K562 (cell line): ENCODE measurements at regions not wholly inside any gene's neighbourhood (a gene's known extent, or its start where the extent isn't known, plus 50 kb on each side); places are given as distances from the start of the nearest gene placed in this dataset.

Source experiments
- ATAC-seq: fragments of 200-7000 bp; cut with Tn5 transposase; 3 replicates; pipeline ENCODE4 v1.9.1; 2020; ENCODE audit warnings: moderate library complexity
- BruUV-seq: library from RNA; stranded (reverse); fragments of 400-500 nt; replicated peaks from 2 replicates; lab custom pipeline; 2021; lab: Mats Ljungman, UMichigan
- CTCF ChIA-PET: fragments of 300-600 bp; formaldehyde crosslinking; extraction: SDS; loops from one replicate; lab custom pipeline; 2021; ENCODE audit warnings: low intra/inter-chr PET ratio; lab: Yijun Ruan, JAX
- POLR2A ChIA-PET: fragments of 300-600, 350-650 bp; sonication (Branson Sonifier 250); formaldehyde crosslinking; extraction: SDS; loops from one replicate; lab custom pipeline; 2021; ENCODE audit warnings: antibody characterized with exemption, inconsistent platforms; lab: Yijun Ruan, JAX
- DNase-seq, 4 experiments: peaks; one replicate each; pipeline versions ENCODE4 v3.0.0 to v3.0.0-alpha.2; 2011 to 2018; ENCODE audit warnings: low spot score in 3 of 4, mixed read lengths in 3 of 4; ENCODE audit errors: extremely low read depth in 1 of 4
- FAIRE-seq: peaks from 2 replicates; lab custom pipeline; 2011; peaks lifted over from hg19 to GRCh38; lab: Jason Lieb, UNC
- H2AFZ ChIP-seq: 2 replicates; pipeline ENCODE4 v1.6.0; 2011; ENCODE audit warnings: low read depth, low read length, control low read depth, inconsistent platforms
- H3K27ac ChIP-seq: fragments of 200-600 bp; 3 replicates; pipeline ENCODE4 v1.8.0; 2011; ENCODE audit warnings: low read depth, mild to moderate bottlenecking, control low read depth, inconsistent platforms, low read length, moderate library complexity, mixed read lengths; ENCODE audit errors: extremely low read depth
- H3K27me3 ChIP-seq, 2 experiments: fragments of 300-600 bp in 1 of 2; 2 replicates in 1 of 2; 3 replicates in 1 of 2; pipeline versions ENCODE4 v1.6.0 to v1.8.0; 2011; ENCODE audit warnings: inconsistent platforms in 2 of 2, low read length in 2 of 2, mild to moderate bottlenecking in 1 of 2, mixed read lengths in 1 of 2, moderate library complexity in 1 of 2; ENCODE audit not compliant: control insufficient read depth in 2 of 2, insufficient read depth in 2 of 2
- H3K36me3 ChIP-seq: fragments of 300-600 bp; 3 replicates; pipeline ENCODE4 v1.8.0; 2011; ENCODE audit warnings: mild to moderate bottlenecking, low read length, inconsistent platforms; ENCODE audit not compliant: control insufficient read depth, insufficient read depth
- H3K4me1 ChIP-seq, 2 experiments: fragments of 200-600 bp in 1 of 2; replicated peaks in 1 of 2; 2 replicates in 1 of 2; 3 replicates in 1 of 2; pipeline versions ENCODE4 v1.5.1 to v1.8.0; 2011; ENCODE audit warnings: inconsistent platforms in 2 of 2, low read length in 2 of 2, mild to moderate bottlenecking in 1 of 2, mixed read lengths in 1 of 2, moderate library complexity in 1 of 2; ENCODE audit not compliant: control insufficient read depth in 2 of 2, insufficient read depth in 2 of 2
- H3K4me2 ChIP-seq: 2 replicates; pipeline ENCODE4 v1.6.1; 2011; ENCODE audit warnings: low read length, control low read depth, inconsistent platforms, mixed read lengths; ENCODE audit not compliant: insufficient read depth
- H3K4me3 ChIP-seq: fragments of 200-600 bp; sonication (generic), shearing (Covaris generic); 2 replicates; pipeline ENCODE4 v1.5.1; 2016; ENCODE audit warnings: control low read depth, inconsistent platforms
- H3K79me2 ChIP-seq: fragments of 200-600 bp; 3 replicates; pipeline ENCODE4 v1.8.0; 2011; ENCODE audit warnings: low read length, inconsistent platforms; ENCODE audit not compliant: control insufficient read depth, insufficient read depth
- H3K9ac ChIP-seq, 2 experiments: 2 replicates each; pipeline versions ENCODE4 v1.6.0 to v1.6.1; 2011; ENCODE audit warnings: low read depth in 2 of 2, low read length in 2 of 2, control low read depth in 1 of 2, inconsistent platforms in 1 of 2, mild to moderate bottlenecking in 1 of 2, mixed read lengths in 1 of 2; ENCODE audit not compliant: insufficient read depth in 1 of 2
- H3K9me1 ChIP-seq: one replicate; pipeline ENCODE4 v1.6.0; 2011; ENCODE audit warnings: inconsistent platforms, mild to moderate bottlenecking, low read length, moderate library complexity; ENCODE audit not compliant: control insufficient read depth, insufficient read depth
- H3K9me3 ChIP-seq: replicated peaks from 2 replicates; pipeline ENCODE4 v1.5.1; 2011; ENCODE audit warnings: low read depth, low read length, inconsistent platforms; ENCODE audit not compliant: control insufficient read depth, insufficient read depth
- H4K20me1 ChIP-seq: replicated peaks from 2 replicates; pipeline ENCODE4 v1.6.1; 2011; ENCODE audit warnings: low read length, inconsistent platforms, mixed read lengths; ENCODE audit not compliant: control insufficient read depth, insufficient read depth
- DEAF1 ChIP-seq: fragments of 450-650 bp; formaldehyde crosslinking; IDR thresholded peaks from 2 replicates; pipeline ENCODE4 v1.4.0; 2020; ENCODE audit warnings: mild to moderate bottlenecking, moderate library complexity
- E2F6 ChIP-seq, 2 experiments: IDR thresholded peaks; 2 replicates each; pipeline ENCODE4 v1.6.1; 2011; ENCODE audit warnings: borderline replicate concordance in 1 of 2, control low read depth in 1 of 2, low read depth in 1 of 2, low read length in 1 of 2, mild to moderate bottlenecking in 1 of 2, mixed read lengths in 1 of 2, moderate library complexity in 1 of 2; ENCODE audit not compliant: insufficient read depth in 1 of 2, insufficient read length in 1 of 2, poor library complexity in 1 of 2, severe bottlenecking in 1 of 2; ENCODE audit errors: extremely low read depth in 1 of 2
- FOXJ2 ChIP-seq: fragments of 200-800 bp; sonication (Bioruptor generic); IDR thresholded peaks from 2 replicates; pipeline ENCODE4 v1.6.1; 2016; ENCODE audit warnings: missing genetic modification characterization, missing compliant biosample characterization
- ID3 ChIP-seq, 2 experiments: fragments of 250-450 bp in 1 of 2; fragments of 450-650 bp in 1 of 2; sonication (Bioruptor Pico) in 1 of 2; IDR thresholded peaks; 2 replicates each; pipeline versions ENCODE4 v1.6.1 to v1.8.0; 2016 to 2021; ENCODE audit warnings: mild to moderate bottlenecking in 2 of 2, moderate library complexity in 2 of 2, missing compliant biosample characterization in 1 of 2, missing genetic modification characterization in 1 of 2
- ILK ChIP-seq: fragments of 450-650 bp; IDR thresholded peaks from 2 replicates; pipeline ENCODE4 v1.6.1; 2016; ENCODE audit warnings: missing genetic modification characterization, low read depth, mild to moderate bottlenecking, missing compliant biosample characterization, moderate library complexity, borderline replicate concordance
- NR1H2 ChIP-seq: sonication (generic); formaldehyde crosslinking; IDR thresholded peaks from 2 replicates; pipeline ENCODE4 v1.4.0; 2020; ENCODE audit warnings: mild to moderate bottlenecking, missing genetic modification reagents
- PRDM10 ChIP-seq: fragments of 450-650 bp; IDR thresholded peaks from 2 replicates; pipeline ENCODE4 v1.6.1; 2018; ENCODE audit not compliant: partially characterized antibody
- RBM39 ChIP-seq: fragments of 200-400 bp; formaldehyde crosslinking; optimal IDR thresholded peaks from 2 replicates; pipeline ENCODE3; 2018; ENCODE audit warnings: low read depth, low read length
- RUNX1 ChIP-seq: sonication (generic); IDR thresholded peaks from 2 replicates; pipeline ENCODE4 v1.6.1; 2016; ENCODE audit warnings: antibody characterized with exemption, low read depth
- SETDB1 ChIP-seq: IDR thresholded peaks from one replicate; pipeline ENCODE4 v1.6.1; 2012; ENCODE audit warnings: low read length, control low read depth, inconsistent platforms
- TCF15 ChIP-seq: fragments of 250-450 bp; sonication (Bioruptor Pico); IDR thresholded peaks from 2 replicates; pipeline ENCODE4 v1.8.0; 2022; ENCODE audit warnings: moderate library complexity, mild to moderate bottlenecking, inconsistent platforms
- ZNF24 ChIP-seq: fragments of 450-650 bp; IDR thresholded peaks from 2 replicates; pipeline ENCODE4 v1.6.1; 2016
- ZNF764 ChIP-seq: fragments of 250-450 bp; sonication (Bioruptor Pico); IDR thresholded peaks from 2 replicates; pipeline ENCODE4 v1.4.0; 2020; ENCODE audit warnings: low read depth, mild to moderate bottlenecking, moderate library complexity
- WGBS: fragments of 100-300 bp; shearing (Covaris generic); methylation state at CpG from one replicate; pipeline ENCODE4 v1.1.6; 2016; ENCODE audit warnings: low coverage, mixed read lengths; ENCODE audit not compliant: insufficient coverage; ENCODE audit errors: missing lambda C conversion rate; 5-methylcytosine and 5-hydroxymethylcytosine counted together
- in situ Hi-C: fragments of 300-500 bp; cut with MboI; formaldehyde crosslinking; loops from 4 replicates; pipeline ENCODE4 v1.15.0; 2018; ENCODE audit warnings: inconsistent platforms, mixed read lengths
- intact Hi-C: fragments of 100-400 bp; cut with micrococcal nuclease; formaldehyde crosslinking; loops from 2 replicates; pipeline ENCODE4 v1.14.2; 2022

- in situ Hi-C loops: loop anchor here (5.0 kb wide), 1 partner anchor 167 kb away; no protein-coding TSS in a partner anchor
- H3K27ac ChIP-seq: no peak overlapping the region
- peaks cover 11 to 30% of the 10 kb centered on the region in 2 experiments; a peak in 4 of 5 replicates for H3K4me1 ChIP-seq
- no peak overlapping the region for H3K4me3 ChIP-seq
- H3K4me2 ChIP-seq: no peak overlapping the region
- 2% methylated on average over 4 of the region's 4 CpGs for whole genome bisulfite sequencing
- no peak overlapping the region for H3K9ac ChIP-seq
- ATAC-seq (peak; percentile 99), FAIRE-seq (peak; percentile 83), DNase-seq (peak; percentile 58 to 81 (median 69))
- no peak overlapping the region for H2AFZ ChIP-seq
- no peaks in the 10 kb centered on the region for H4K20me1 ChIP-seq
- H3K79me2 ChIP-seq: no peaks in the 10 kb centered on the region
- intact Hi-C loops: loop anchor here (1.0 kb wide), 3 partner anchors 21 to 170 kb away; no protein-coding TSS in a partner anchor
- BruUV-seq: no TSS peak
- CTCF ChIA-PET: interaction anchor here (0.7 to 2.0 kb wide), 4 partner anchors 18 to 170 kb away, joined by 3 to 18 read pairs (median 3); no protein-coding TSS in a partner anchor
- POLR2A ChIA-PET: interaction anchor here (0.6 to 1.2 kb wide), 4 partner anchors 11 to 427 kb away, joined by 3 read pairs; no protein-coding TSS in a partner anchor
- no peaks in the 10 kb centered on the region for H3K9me1 ChIP-seq
- H3K27me3 ChIP-seq: peaks cover 0 to 2% of the 10 kb centered on the region in 2 experiments; a peak in 1 of 5 replicates
- H3K36me3 ChIP-seq: no peaks in the 10 kb centered on the region
- H3K9me3 ChIP-seq: no peaks in the 10 kb centered on the region
- TF ChIP-seq ILK (tag): no peak
- no peak for TF ChIP-seq FOXJ2 (tag)
- no peak for TF ChIP-seq NR1H2 (CRISPR knock-in tag)
- peak; percentile 76 for TF ChIP-seq DEAF1 (CRISPR knock-in tag)
- no peak for TF ChIP-seq SETDB1
- TF ChIP-seq PRDM10: no peak
- 0 out of 2 replicates have a peak, but pooled peaks have one; percentile 47 for TF ChIP-seq TCF15
- no peak for TF ChIP-seq E2F6 (IDR thresholded peaks at IDR 0.05; ENCODE audit: borderline replicate concordance in 1 of 2, extremely low read depth in 1 of 2, insufficient read depth in 1 of 2, insufficient read length in 1 of 2, low read depth in 1 of 2, low read length in 1 of 2, poor library complexity in 1 of 2, severe bottlenecking in 1 of 2)
- TF ChIP-seq ID3 (CRISPR knock-in tag; IDR thresholded peaks at IDR 0.05): no peak
- TF ChIP-seq ID3 (tag; IDR thresholded peaks at IDR 0.05): no peak
- TF ChIP-seq RBM39: no peak
- no peak for TF ChIP-seq ZNF24
- TF ChIP-seq ZNF764 (CRISPR knock-in tag): no peak
- TF ChIP-seq RUNX1: no peak
These were observed 306.0 kb upstream of the CCL2 start for GRCh38 chr17:33949100-33949499.
